NCI-H1417 (cell line): ENCODE measurements at regions not wholly inside any gene's neighbourhood (a gene's known extent, or its start where the extent isn't known, plus 50 kb on each side); places are given as distances from the start of the nearest gene placed in this dataset.
"Not testable (repeated sequence)": the region's sequence is repeated elsewhere in the genome, so short reads cannot be mapped to it uniquely, and the experiment has no call there.

ENCODE experiments used
- DNase-seq, 3 experiments: peaks; one replicate each; lab custom pipeline; 2025; lab: John Stamatoyannopoulos, UW

- no peak for DNase-seq
Observed at GRCh38 chr15:35695003-35695402, 149.0 kb upstream of the DPH6 start.

GRCh38 chr15:35696767-35697231 lies 150.8 kb upstream of the DPH6 start:
- no peak for DNase-seq

- peak in 1 of 3 experiments; percentile 60 for DNase-seq
Observed at GRCh38 chr15:35697549-35698299, 151.8 kb upstream of the DPH6 start.

- peak in 1 of 3 experiments; percentile 45 for DNase-seq
Observed at GRCh38 chr15:35698331-35698730, 152.4 kb upstream of the DPH6 start.

GRCh38 chr15:35698966-35699575 lies 153.1 kb upstream of the DPH6 start:
- DNase-seq = peak in 1 of 3 experiments; percentile 54

GRCh38 chr15:35700091-35700593 lies 154.2 kb upstream of the DPH6 start:
- DNase-seq = not testable (repeated sequence)

GRCh38 chr15:35701402-35702046 lies 155.6 kb upstream of the DPH6 start:
- DNase-seq = no peak

- DNase-seq = peak in 1 of 3 experiments; percentile 28
Observed at GRCh38 chr15:35702946-35703495, 157.1 kb upstream of the DPH6 start.

- no peak for DNase-seq
Observed at GRCh38 chr15:35705030-35705883, 159.3 kb upstream of the DPH6 start.

- no peak for DNase-seq
Observed at GRCh38 chr15:35705884-35706585, 160.1 kb upstream of the DPH6 start.

GRCh38 chr15:35712956-35713355 lies 167.0 kb upstream of the DPH6 start:
- DNase-seq = no peak

GRCh38 chr15:35713733-35714132 lies 167.8 kb upstream of the DPH6 start:
- no peak for DNase-seq

- no peak for DNase-seq
Observed at GRCh38 chr15:35717721-35718120, 171.8 kb upstream of the DPH6 start.

- no peak for DNase-seq
Observed at GRCh38 chr15:35720019-35720418, 174.1 kb upstream of the DPH6 start.

- no peak for DNase-seq
Observed at GRCh38 chr15:35720984-35721383, 175.0 kb upstream of the DPH6 start.

GRCh38 chr15:35721751-35722150 lies 175.8 kb upstream of the DPH6 start:
- DNase-seq = no peak

GRCh38 chr15:35722501-35722900 lies 176.5 kb upstream of the DPH6 start:
- DNase-seq = no peak

- DNase-seq = no peak
Observed at GRCh38 chr15:35723120-35723847, 177.3 kb upstream of the DPH6 start.

GRCh38 chr15:35723852-35724251 lies 177.9 kb upstream of the DPH6 start:
- no peak for DNase-seq

GRCh38 chr15:35724626-35725025 lies 178.7 kb upstream of the DPH6 start:
- DNase-seq = no peak
